Prostate gland (tissue), 2 donors: ENCODE measurements at regions not wholly inside any gene's neighbourhood (a gene's known extent, or its start where the extent isn't known, plus 50 kb on each side); places are given as distances from the start of the nearest gene placed in this dataset.

ENCODE experiments used
- DNase-seq: peaks from one replicate; pipeline ENCODE4 v3.0.0-alpha.2; 2019; ENCODE audit warnings: low spot score
- H3K27ac ChIP-seq, 2 donors: fragments of 200-600 bp; sonication (generic); 2 replicates each; pipeline ENCODE4 v1.5.1; 2017 to 2019
- H3K27me3 ChIP-seq: fragments of 200-600 bp; sonication (generic); replicated peaks from 2 replicates; pipeline ENCODE4 v1.5.1; 2019; ENCODE audit not compliant: insufficient read depth
- H3K36me3 ChIP-seq, 2 donors: fragments of 200-600 bp; sonication (generic); 1 replicate in 1 of 2; 2 replicates in 1 of 2; pipeline versions ENCODE4 v1.5.1 to v1.8.1; 2017 to 2019
- H3K4me1 ChIP-seq: fragments of 200-600 bp; sonication (generic); replicated peaks from 2 replicates; pipeline ENCODE4 v1.5.1; 2019
- H3K4me3 ChIP-seq, 2 donors: fragments of 200-600 bp; sonication (generic); 2 replicates each; pipeline ENCODE4 v1.5.1; 2017 to 2019
- H3K9me3 ChIP-seq: fragments of 200-600 bp; sonication (generic); 2 replicates; pipeline ENCODE4 v1.5.1; 2017
- CTCF ChIP-seq, 4 experiments: fragments of 200-600 bp in 2 of 4; fragments of 450-650 bp in 2 of 4; sonication (generic) in 2 of 4; IDR thresholded peaks; 1 replicate in 3 of 4; 2 replicates in 1 of 4; pipeline ENCODE4 v1.5.1; 2016 to 2019; ENCODE audit warnings: antibody characterized with exemption in 4 of 4, mild to moderate bottlenecking in 2 of 4, moderate library complexity in 2 of 4
- POLR2A ChIP-seq: fragments of 450-650 bp; IDR thresholded peaks from one replicate; pipeline ENCODE4 v1.6.1; 2016; ENCODE audit warnings: antibody characterized with exemption, mild to moderate bottlenecking
- POLR2AphosphoS5 ChIP-seq: sonication (generic); formaldehyde crosslinking; IDR thresholded peaks from one replicate; pipeline ENCODE4 v1.6.1; 2017; ENCODE audit warnings: antibody characterized with exemption
- WGBS: methylation state at CpG from one replicate; pipeline ENCODE4 v1.1.5; 2018; 5-methylcytosine and 5-hydroxymethylcytosine counted together
- intact Hi-C: fragments of 100-400 bp; cut with DNase I; formaldehyde crosslinking; loops from one replicate; pipeline ENCODE4 v1.14.2; 2022

DNA sequence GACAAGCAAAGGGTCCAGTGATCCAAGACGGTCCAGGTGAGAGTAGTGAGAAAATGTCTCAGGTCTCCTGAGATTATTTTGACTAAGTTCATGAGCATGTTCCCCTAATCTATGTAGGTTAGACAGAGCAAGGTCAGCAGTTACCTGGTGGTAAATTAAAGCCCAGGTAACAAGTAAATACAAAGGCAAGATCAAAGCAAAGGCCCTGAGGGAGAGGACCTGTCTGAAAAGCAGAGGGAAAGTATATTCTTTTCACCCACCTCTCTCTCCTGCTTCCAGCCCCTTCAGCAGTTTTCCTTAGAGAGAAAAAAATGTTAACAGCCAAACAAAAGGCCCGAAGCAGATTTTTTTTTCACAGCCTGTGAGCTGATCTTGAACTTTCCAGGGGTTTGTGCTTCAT lies 302.7 kb downstream of the MAP2K6 start:
- Histone ChIP-seq H3K27ac (no peak overlapping the region), H3K9me3 (no peaks in the 10 kb centered on the region), H3K4me1 (no peaks in the 10 kb centered on the region), H3K27me3 (no peaks in the 10 kb centered on the region), H3K4me3 (no peak overlapping the region), H3K36me3 (no peaks in the 10 kb centered on the region)
- no peak for DNase-seq
- TF ChIP-seq CTCF (IDR thresholded peaks at IDR 0.05) = no peak
- no peak for TF ChIP-seq POLR2AphosphoS5
- no peak for TF ChIP-seq POLR2A
- WGBS = 52% methylated on average over 2 of the region's 2 CpGs
- intact Hi-C loops = no loop called here

DNA sequence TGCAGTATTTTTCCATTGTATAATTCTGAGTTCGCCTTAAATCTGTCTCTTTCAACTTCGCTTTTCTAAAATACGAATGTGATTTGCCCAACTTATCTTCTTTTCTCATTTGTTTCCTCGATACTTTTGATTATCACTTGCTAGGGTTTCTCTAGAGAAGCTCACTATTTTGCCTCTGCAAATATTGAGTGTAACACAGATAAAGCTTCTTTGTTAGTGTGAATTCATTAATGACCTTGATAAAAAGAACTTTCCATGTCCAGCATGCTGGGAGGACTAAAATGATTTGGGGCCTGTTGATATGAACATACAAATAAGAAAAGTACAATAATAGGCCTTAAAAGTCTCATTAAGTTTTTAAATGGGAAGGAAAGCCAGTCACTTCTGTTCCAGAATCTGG lies 303.3 kb downstream of the MAP2K6 start:
- no peak for TF ChIP-seq POLR2A
- TF ChIP-seq POLR2AphosphoS5 = no peak
- no peak for TF ChIP-seq CTCF (IDR thresholded peaks at IDR 0.05)
- 82% methylated on average over 4 of the region's 4 CpGs for WGBS
- no peaks in the 10 kb centered on the region for H3K4me1 ChIP-seq

GRCh38 chr17:69719474-69720048 lies 305.1 kb downstream of the MAP2K6 start:
- TF ChIP-seq POLR2A (no peak), POLR2AphosphoS5 (no peak), CTCF (IDR thresholded peaks at IDR 0.05) (no peak)
- 78% methylated on average over 8 of the region's 8 CpGs for WGBS
- H3K27me3 ChIP-seq = no peaks in the 10 kb centered on the region
- no peak overlapping the region for H3K27ac ChIP-seq
- no peak overlapping the region for H3K4me3 ChIP-seq
- no peaks in the 10 kb centered on the region for H3K36me3 ChIP-seq
- intact Hi-C loops = no loop called here
- H3K4me1 ChIP-seq = no peaks in the 10 kb centered on the region
- DNase-seq = no peak
- no peaks in the 10 kb centered on the region for H3K9me3 ChIP-seq

More for the DNA sequence above, 303.3 kb downstream of the MAP2K6 start:
- DNase-seq = no peak
- H3K4me3 ChIP-seq = no peak overlapping the region
- H3K36me3 ChIP-seq = no peaks in the 10 kb centered on the region
- no peak overlapping the region for H3K27ac ChIP-seq
- intact Hi-C loops = no loop called here
- no peaks in the 10 kb centered on the region for H3K27me3 ChIP-seq
- no peaks in the 10 kb centered on the region for H3K9me3 ChIP-seq

DNA sequence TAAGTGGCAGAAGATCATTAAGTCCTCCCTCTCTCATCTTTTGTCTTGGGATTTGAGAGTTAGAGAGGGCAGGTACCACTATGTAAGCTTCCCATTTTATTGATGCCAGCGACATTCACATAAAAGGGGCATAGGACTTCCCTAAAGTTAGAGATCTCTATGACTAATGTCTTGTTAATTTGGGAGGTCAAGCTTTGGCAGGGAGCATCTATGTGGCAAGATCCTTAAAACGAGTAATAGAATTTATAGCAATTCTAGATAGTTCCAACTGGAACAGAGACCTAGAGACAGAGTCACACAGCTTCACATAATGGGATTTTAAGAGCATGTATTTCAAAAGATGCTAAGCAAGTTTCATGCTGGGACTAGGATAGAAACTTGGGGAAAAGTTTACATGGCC lies 308.0 kb downstream of the MAP2K6 start:
- Histone ChIP-seq H3K27me3 (no peaks in the 10 kb centered on the region), H3K9me3 (no peaks in the 10 kb centered on the region), H3K4me3 (no peak overlapping the region), H3K27ac (no peak overlapping the region), H3K4me1 (no peaks in the 10 kb centered on the region), H3K36me3 (no peaks in the 10 kb centered on the region)
- intact Hi-C loops = no loop called here
- TF ChIP-seq POLR2A = no peak
- 54% methylated on average over 2 of the region's 2 CpGs for WGBS
- no peak for DNase-seq

DNA sequence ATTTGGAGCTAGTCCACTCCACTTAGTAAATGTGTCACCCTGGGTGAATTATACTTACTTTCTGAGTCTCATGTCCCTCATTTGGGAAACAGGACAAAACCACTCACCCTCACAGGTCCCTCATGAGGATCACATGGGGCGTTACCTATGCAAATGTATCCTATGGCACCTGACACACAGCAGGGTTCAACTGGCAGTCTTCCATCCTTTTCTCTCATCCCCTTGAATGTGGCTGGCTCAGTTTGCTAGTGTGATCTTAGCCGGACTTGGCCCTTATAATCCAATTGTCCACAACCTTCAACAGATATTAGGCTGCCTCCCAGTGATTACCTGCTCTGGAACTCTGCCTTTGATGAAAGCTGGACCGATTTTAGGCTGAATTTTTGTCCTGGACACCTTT lies 308.8 kb downstream of the MAP2K6 start:
- Histone ChIP-seq H3K4me3 (no peak overlapping the region), H3K27ac (no peak overlapping the region), H3K4me1 (no peaks in the 10 kb centered on the region), H3K27me3 (no peaks in the 10 kb centered on the region), H3K36me3 (no peaks in the 10 kb centered on the region), H3K9me3 (no peaks in the 10 kb centered on the region)
- 91% methylated on average over 3 of the region's 3 CpGs for WGBS
- intact Hi-C loops = no loop called here
- no peak for DNase-seq
- TF ChIP-seq CTCF (IDR thresholded peaks at IDR 0.05) (no peak), POLR2A (no peak), POLR2AphosphoS5 (no peak)
